ENCODE measurements at regions not wholly inside any gene's neighbourhood (a gene's known extent, or its start where the extent isn't known, plus 50 kb on each side); places are given as distances from the start of the nearest gene placed in this dataset.

GRCh38 chrX:149284616-149285015 is 220.5 kb downstream of the IDS start:
- TF ChIP-seq CTCF (IDR thresholded peaks at IDR 0.05) (no peak), POLR2A (IDR thresholded peaks at IDR 0.05) (no peak)
